GM18861 (cell line): ENCODE measurements at regions not wholly inside any gene's neighbourhood (a gene's known extent, or its start where the extent isn't known, plus 50 kb on each side); places are given as distances from the start of the nearest gene placed in this dataset.

Source experiments
- ATAC-seq: cut with Tn5 transposase; IDR thresholded peaks from one replicate; pipeline ENCODE4 v1.9.1; 2021; ENCODE audit not compliant: unreplicated experiment

DNA sequence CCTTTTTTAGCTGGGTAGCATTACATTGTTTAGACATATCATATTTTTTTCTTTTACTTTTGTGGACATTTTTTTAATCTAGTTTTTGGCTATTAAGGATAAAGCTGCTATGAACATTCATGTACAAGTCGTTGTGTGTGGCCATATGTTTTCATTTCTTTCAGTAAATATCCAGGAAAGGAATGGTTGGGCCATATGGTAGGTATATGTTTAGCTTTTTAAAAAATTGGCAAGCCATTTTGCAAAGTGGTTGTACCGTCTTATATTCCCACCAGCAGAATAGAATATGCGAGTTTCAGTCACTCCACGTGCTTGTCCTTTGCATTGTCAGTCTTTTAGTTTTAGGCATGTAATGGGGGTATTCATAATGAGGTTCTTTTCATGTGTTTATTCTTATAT, 106.3 kb upstream of the NOX3 start:
- ATAC-seq = no peak

DNA sequence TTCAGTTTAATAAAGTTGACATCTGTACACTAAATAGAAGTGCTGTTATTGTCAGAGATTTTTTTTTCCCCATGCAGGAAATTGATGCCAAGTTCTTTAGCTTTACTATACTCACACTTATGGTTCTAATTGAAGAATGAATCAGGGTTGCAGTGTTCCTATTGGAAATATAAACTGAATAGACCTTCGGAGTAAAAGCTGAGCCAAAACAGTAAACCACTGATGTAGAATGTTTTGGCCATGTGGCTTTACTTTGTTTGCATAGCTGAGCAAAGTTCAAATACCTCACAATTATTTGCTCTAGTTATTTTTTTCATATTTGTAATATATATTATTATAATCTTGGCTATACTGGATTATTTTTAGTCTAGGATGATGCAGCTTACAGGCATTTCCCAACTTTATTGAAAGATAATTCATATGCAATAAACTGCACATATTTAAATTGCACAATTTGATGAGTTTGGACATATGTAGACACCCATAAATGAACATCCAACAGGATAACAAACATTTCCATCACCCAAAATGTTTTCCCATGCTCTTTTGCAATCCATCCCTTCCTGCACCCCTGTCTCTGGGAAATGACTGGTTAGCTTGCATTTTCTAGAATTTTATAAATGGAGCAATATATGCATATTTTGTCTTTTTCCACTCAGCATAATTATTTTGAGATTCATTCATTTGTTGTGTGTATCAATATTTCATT, 105.8 kb upstream of the NOX3 start:
- ATAC-seq = no peak

DNA sequence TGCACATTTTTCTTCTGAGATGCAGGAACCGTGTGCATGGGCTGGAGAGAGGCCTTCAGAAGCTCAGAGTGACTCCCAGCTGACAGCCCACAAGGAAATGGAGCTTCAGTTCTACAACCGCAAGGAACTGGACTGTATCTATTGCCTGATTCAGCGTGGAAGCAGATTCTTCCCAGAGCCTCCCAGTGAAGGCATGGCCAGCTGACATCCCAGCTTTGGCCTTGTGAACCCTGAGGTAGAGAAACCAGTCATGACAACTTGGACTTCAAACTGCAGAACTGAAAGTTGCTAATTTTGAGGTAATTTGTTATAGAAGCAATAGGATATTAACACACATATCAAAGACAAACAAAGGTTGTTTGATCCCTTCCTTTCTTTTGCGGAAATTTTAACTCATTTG, 94.3 kb upstream of the NOX3 start:
- ATAC-seq = no peak

DNA sequence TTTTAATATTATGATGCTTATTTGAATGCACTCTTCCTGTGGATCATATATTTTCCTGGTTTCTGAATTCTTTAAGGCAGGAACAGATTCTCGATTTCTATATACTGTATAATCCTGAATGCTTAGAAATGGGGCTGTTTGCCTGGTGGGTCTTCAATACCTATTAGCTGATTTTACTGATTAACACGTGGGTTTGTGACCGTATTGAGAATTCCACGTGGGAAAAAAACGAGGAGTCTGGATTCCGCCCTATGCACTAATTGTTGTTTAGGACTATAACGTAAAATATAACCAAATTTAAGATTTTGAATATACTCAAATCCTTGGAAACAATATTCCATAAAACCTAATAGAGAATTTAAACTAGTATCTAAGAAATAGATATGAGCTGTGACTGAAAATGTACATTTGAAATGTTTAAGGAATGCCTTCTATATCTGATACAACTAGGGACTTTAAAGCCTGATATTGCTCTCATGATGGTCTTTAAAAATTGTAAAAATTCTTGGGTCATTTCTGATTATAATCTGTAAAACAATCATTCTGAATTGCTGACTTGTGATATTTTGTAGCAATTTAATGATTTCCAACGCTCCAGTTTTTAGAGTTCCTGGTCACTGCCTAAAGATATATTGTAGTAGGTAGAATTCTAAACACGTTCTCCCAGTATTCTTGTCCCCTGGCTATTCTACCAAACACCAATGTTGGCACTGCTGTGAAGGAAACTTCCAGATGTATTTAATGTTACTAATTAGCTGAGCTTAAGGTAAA, 93.6 kb upstream of the NOX3 start:
- no peak for ATAC-seq

DNA sequence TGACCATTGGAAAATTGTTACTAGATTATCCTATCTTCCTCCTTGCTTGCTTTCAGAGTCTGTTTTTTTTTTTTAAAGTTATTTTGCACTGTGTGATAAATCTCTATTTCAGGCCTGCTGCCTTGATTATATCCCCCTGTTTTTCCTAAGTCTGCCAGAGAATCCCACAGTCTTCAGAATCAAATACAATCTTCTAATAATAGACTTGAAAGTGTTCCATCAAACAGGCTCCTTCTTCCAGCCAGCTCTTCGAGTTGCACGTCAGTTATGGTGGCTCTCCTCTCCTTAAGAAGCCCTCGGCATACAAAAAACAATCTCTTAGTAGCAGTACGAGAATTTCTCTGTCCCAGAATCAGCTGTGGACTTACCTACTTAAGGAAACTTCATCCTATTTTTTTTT, 92.9 kb upstream of the NOX3 start:
- ATAC-seq = no peak

DNA sequence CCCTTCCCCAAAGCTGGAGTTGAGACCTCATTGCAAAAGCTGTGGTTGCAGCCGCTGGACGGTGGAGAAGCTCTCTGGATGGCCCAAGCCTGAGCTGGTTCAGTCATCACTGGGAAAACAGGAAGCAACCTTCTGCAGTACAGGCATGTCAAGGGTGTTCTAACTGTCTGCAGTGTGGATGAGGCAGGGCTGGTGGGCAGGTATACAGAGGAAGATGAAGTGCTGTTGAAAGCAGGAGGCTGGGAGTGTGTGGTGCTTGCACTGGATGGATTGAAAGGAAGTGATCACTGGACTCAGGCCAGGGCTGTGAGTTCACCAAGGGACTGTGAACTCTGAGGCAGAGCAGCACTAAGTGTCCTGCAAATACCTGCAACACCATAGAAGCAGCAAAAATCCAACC, 89.0 kb upstream of the NOX3 start:
- ATAC-seq = no peak

DNA sequence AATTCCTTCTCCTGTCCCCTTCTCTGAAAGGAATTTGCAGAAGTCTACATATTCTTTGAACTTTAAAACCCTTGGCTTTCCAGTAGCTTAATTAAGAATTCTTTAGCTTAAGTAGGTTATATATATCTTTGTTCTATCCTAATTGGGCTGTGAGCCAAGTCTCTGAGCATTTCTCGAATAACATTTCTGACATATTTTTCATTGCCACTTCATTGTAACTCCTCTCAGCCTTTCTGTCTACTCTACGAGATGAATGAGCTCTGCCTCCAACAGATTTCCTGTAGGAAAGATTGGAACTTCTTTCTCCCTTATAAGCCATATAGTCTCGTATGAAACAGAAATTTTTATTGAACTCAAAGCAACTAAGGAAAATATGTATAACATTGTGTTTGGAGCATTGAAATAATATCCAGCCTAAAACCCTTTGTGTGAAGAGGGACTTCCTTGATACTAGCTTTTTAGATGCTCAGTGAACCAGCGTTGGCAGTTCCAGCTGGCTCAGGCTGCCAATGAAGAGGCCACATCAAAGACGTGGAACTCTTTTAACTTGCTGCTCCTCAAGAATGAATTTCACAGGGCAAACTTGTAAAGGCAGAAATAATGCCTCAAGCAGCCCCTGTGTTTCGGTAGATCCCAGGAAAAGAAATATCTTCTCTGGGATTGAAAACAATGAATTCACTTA, 87.7 kb upstream of the NOX3 start:
- ATAC-seq = no peak

DNA sequence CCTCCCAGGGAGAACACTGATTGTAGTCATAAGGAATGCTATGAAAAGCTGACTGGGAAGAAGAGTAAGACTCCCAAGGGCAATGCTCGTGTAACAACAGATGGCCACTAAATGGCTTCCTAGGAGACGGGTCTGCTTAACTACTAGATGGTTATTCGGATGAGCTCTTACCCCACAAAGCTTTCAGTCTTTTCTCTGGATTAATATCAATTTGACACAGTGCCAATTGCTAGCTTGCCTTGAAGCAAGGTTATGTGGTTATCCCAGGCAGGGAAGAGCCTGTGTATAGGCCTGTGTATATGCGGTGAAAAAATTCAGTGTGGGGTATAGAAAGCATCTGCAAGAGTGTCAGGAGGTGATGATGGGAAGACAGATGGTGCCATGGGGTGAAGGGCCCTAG, 86.4 kb upstream of the NOX3 start:
- ATAC-seq = no peak

DNA sequence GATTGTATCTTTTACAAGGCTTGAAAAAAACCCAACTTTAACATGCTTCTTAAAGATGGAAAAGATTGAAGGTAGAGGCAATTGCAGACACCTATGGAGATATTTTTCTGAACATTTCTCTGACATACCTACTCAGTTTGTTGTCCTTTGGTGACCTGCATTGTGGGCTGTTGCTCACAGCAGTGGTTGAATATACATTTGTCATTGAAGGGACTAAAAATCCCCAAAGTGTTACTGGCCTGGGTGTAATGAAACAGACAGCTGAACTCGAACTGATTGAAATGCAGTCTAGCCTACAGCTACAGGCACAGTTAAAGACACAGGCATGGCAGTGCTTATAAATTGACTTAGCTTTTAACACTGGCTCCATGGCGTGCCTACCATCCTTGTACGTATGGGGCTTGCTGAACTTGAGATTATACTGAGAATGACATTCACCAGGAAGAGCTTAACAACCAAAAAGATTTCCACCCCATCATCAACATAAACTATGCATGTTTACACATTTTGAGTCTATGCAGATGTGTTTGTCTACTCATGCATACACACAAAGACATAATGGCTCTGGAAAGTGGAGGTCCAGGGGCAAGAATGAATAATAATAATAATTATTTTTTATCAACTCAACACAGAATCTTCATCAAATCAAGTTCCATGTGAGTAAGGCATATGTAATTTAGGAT, 83.2 kb upstream of the NOX3 start:
- no peak for ATAC-seq

DNA sequence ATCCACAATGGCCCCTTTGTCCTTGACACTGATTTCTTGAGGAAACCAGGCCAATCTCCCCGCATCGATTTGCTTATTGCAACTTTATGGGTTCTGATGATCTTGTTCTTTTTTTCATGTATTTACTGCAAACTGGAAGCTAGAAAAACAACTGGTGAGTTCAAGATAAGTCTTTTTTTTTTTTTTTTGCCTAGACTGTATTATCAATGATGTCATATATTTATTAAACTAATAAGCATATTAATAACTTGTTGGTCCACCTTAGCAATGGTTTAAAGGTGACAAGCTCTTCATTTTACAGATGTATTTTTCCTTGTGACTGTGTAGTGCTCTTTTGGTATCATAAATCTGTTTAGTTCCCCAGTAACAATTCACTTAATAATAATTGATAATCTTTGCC, 79.0 kb upstream of the NOX3 start:
- ATAC-seq = no peak

DNA sequence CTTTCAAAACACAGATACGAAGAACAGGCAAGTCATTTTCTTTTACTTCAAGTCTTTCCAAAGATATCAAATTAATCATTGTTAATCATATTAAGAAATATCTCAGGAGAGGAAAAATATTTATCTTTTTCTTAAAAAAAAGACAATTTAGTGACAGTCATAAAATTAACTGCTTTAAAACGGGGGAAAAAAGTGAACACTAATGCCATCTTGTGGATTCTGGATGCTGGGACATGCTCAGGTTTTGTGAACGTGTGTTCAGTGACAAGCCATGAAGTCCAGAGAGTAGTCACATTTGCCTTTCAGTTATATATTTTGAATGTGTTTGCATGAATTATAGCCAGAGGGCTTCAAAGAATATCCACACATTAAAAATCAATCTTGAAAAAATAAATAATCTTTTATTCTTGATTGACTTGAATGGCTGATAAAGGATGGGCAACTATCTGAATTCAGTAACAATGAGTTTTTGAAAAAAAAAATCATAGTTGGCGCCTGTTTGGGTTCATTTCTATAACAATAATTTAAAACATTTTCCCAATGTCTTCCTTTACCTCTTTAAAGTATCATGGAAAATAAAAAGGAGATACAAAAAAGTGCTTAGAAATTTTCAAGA, 74.7 kb upstream of the NOX3 start:
- peak; percentile 84 for ATAC-seq

DNA sequence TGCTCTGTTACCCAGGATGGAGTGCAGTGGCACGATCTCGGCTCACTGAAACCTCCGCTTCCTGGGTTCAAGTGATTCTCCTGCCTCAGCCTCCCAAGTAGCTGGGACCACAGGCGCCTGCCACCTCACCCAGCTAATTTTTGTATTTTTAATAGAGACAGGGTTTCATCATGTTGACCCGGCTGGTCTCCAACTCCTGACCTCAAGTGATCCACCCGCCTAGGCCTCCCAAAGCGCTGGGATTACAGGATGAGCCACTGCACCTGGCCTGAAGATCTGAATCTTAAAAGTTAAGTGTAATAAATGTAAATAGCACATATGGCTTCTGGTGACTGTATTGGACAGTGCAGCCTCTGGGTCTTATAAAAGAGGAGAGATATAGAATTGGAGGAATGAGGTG, 74.2 kb upstream of the NOX3 start:
- ATAC-seq = peak; percentile 30

DNA sequence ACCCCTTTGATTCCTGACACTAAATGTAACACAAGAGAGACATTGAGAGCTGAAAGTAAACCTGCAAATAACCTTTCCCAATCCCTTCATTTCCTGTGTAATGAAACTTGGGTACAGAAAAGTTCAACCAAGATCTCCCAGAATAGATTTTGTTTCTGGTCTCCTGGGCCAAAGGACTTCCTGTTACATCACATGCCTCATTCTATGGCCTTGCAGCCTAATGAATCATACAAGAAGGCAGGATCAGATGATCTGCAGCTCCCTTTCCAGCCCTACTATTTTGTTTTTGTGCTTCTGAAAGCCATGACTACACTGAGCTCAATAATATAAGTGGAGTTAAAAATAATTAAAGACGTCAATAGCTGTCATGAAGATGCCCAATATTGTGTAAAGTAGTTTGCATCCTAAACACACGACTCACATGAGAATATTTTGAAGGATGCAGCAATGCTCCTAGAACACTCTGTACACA, 73.4 kb upstream of the NOX3 start:
- ATAC-seq = no peak

DNA sequence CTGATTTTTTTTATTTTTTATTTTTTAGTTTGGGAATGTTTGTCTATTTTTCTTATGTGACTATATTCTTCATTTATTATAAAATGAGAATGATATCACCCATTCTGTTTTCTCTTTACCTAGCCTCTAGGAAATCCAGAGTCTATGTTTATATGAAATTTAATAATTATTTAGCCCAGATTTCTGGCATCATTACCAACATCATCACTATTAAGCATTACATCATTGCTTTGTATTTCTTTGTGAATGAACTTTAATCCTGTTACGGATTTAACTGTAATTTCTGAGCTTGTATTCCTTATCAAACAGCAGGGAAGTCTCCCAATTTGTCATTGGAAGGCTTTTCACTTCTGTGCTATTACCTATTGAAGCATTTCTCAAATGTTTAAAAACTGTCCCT, 72.7 kb upstream of the NOX3 start:
- ATAC-seq = no peak

DNA sequence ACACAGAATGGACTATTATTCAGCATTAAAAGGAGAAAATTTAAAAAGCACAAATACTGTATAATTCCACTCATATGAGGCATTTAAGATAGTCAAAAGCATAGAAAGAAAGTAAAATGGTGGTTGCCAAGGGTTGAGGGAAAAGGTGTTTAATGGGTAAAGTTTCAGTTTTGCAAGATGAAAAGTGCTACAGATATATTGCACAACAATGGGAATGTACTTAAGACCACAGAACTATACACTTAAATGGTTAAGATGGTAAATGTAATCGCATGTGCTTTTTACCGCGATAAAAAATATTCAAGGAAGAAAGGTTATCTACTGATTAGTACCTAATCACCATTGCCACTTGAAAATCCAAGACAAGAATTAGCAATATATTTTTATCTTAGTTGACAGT, 71.8 kb upstream of the NOX3 start:
- ATAC-seq = no peak

DNA sequence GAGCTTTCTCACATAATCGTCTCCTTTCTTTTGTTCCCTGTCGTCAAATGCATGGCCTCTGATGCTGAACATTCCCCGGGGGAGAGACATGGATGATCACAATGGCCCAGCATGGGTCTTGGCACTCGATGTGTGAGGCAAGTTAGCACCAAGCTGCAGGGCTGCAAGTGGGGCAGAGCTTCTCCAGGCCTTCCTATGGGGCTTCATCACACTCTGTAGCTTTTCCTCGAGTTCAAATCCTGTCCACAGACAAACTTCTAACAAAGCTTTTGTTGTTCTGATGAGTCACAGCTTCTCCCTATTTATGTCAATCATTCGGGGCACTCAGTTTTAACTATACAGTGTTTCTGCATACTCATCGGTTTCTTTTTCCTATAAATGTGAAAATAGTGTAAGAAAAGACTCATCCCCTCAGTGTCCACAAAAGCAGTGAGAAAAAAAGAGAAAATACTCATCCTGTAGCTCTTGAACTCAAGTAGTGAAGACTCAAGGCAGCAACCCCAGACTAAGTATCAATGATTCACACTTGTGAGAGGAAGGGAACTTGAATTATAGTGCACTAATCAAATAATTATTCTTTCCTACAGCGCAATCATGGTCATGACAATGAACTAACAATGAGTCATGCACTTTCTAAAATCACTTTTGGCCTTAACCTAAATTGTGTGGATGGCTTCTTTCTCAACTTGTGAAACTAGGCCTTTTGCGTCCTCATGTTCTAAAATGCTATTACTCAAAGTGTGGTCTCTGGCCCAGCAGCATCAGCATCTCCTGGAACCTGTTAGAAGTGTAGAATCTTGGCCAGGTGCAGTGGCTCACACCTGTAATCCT, 68.4 kb upstream of the NOX3 start:
- ATAC-seq = no peak

DNA sequence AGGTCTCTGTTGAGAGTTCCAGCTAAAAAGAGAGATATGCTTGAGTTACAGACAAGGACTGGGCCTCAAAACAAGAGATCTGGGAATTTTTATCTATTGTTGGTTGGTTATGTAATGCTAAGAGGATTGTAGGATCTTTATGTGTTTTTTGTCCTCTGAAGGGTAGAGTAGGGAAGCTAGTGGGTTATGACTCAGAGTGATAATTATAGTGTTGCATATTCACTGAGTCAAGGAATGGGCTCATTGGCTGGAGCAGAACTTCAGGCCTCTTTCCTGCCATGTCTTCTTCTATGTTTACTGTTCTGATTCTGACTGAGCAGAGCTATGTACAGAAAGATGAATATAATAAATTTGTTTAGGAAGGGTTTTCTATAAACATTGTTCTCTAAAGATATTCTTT, 66.1 kb upstream of the NOX3 start:
- no peak for ATAC-seq

DNA sequence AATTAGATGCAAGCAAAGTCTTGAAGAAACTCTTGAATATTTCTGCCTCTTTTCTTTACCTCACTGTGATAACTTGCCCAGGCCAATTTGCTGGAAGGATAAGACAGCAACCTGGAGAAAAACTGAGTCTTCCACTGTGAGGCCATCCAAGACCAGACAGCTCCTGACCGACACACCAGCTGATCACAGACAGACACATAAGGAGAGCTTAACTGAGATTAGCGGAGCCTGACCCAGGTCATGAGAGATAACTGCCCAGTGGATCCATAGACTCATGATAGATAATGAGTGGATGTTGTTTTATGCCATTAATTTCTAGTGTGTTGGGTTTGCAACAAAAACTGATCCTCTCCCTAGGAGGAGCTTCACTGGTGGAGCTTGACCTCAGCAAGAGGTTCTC, 64.4 kb upstream of the NOX3 start:
- no peak for ATAC-seq

DNA sequence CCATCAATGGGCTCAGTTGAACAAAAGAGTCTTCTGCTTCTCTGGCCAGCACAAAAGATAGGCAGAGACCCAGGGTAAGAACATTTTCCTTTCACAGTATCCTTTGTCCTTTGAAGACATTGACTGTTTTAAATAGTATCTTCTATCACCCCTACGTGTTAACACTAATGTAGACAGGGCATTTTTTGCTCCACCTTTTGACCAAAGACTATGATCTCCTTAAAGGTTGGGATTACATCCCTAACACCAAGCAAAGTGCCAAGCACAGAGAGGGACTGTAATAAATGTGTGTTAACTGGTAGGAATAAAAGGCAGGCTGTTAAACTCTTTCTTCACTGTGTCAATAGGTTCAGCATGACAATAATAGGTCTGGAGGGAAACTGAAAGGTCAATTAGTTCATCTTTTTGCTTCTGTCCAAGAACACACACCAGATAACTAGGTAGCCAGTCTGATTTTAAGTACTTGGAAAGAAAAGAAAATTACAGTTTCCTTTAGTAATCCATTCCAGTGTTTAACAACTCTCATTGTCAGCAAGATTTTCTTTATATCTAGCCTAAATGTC, 63.6 kb upstream of the NOX3 start:
- peak; percentile 53 for ATAC-seq

DNA sequence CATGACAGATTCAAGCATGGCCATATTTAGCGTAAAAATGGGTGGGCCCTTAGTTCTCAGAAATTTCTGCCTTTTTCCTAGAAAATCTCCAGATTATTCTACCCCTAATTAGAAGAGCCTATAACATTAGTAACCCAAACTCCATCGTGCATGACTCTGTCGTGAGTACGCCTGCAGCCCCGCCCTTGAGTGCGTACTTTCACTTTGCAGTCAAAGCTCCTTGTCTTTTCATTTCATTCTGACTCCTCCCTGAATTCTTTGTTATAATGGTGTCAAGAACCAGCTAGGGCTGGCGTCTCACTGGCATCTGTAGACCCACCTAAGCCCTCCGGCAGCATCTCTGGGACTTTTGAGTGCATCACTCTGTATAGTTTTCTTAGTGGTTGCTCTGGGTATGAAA, 61.7 kb upstream of the NOX3 start:
- no peak for ATAC-seq
